HepG2 (cell line): ENCODE measurements at regions not wholly inside any gene's neighbourhood (a gene's known extent, or its start where the extent isn't known, plus 50 kb on each side); places are given as distances from the start of the nearest gene placed in this dataset.

ENCODE experiments used
- ATAC-seq: fragments of 200-7000 bp; cut with Tn5 transposase; 3 replicates; pipeline ENCODE4 v1.9.1; 2020; ENCODE audit warnings: mild to moderate bottlenecking, moderate library complexity
- BruUV-seq: library from RNA; stranded (reverse); fragments of 400-500 nt; replicated peaks from 2 replicates; lab custom pipeline; 2021; lab: Mats Ljungman, UMichigan
- CTCF ChIA-PET: fragments of 300-600 bp; formaldehyde crosslinking; extraction: SDS; loops from one replicate; lab custom pipeline; 2021; ENCODE audit warnings: low total read pairs, inconsistent platforms, low intra/inter-chr PET ratio; lab: Yijun Ruan, JAX
- POLR2A ChIA-PET: fragments of 350-600 bp; sonication (Branson Sonifier 250); formaldehyde crosslinking; loops from one replicate; lab custom pipeline; 2020; ENCODE audit warnings: antibody characterized with exemption, inconsistent platforms; lab: Yijun Ruan, JAX
- DNase-seq: peaks from one replicate; pipeline ENCODE4 v3.0.0-alpha.2; 2015; ENCODE audit warnings: low spot score
- FAIRE-seq: peaks from 3 replicates; lab custom pipeline; 2011; peaks lifted over from hg19 to GRCh38; lab: Jason Lieb, UNC
- H2AFZ ChIP-seq: one replicate; pipeline ENCODE4 v1.6.1; 2011; ENCODE audit warnings: low read length, inconsistent platforms
- H3K27ac ChIP-seq: fragments of 300-600 bp; 3 replicates; pipeline ENCODE4 v1.8.0; 2011; ENCODE audit warnings: mixed run types, mild to moderate bottlenecking, mixed read lengths, low read length, inconsistent platforms; ENCODE audit not compliant: insufficient read depth; ENCODE audit errors: extremely low read length
- H3K27me3 ChIP-seq, 2 experiments: fragments of 200-600 bp in 1 of 2; 2 replicates in 1 of 2; 3 replicates in 1 of 2; pipeline versions ENCODE4 v1.6.0 to v1.8.0; 2011; ENCODE audit warnings: low read length in 2 of 2, mild to moderate bottlenecking in 2 of 2, moderate library complexity in 2 of 2, inconsistent platforms in 1 of 2; ENCODE audit not compliant: insufficient read depth in 2 of 2, control insufficient read depth in 1 of 2
- H3K36me3 ChIP-seq, 2 experiments: fragments of 200-600 bp in 1 of 2; replicated peaks in 1 of 2; 2 replicates in 1 of 2; 3 replicates in 1 of 2; pipeline versions ENCODE4 v1.5.1 to v1.8.0; 2011; ENCODE audit warnings: low read length in 2 of 2, inconsistent platforms in 1 of 2; ENCODE audit not compliant: insufficient read depth in 2 of 2, control insufficient read depth in 1 of 2
- H3K4me1 ChIP-seq: 2 replicates; pipeline ENCODE4 v1.5.1; 2012; ENCODE audit warnings: low read length, inconsistent platforms; ENCODE audit not compliant: insufficient read depth
- H3K4me2 ChIP-seq: 2 replicates; pipeline ENCODE4 v1.6.0; 2011; ENCODE audit warnings: low read depth, low read length, inconsistent platforms
- H3K4me3 ChIP-seq, 3 experiments: fragments of 200-600 bp in 1 of 3; sonication (generic), shearing (Covaris generic) in 1 of 3; replicated peaks in 1 of 3; 2 replicates each; pipeline ENCODE4 v1.5.1; 2011 to 2016; ENCODE audit warnings: low read length in 3 of 3, inconsistent platforms in 2 of 3, low read depth in 2 of 3, mild to moderate bottlenecking in 2 of 3, control low read depth in 1 of 3, mixed read lengths in 1 of 3; ENCODE audit not compliant: insufficient read depth in 1 of 3
- H3K79me2 ChIP-seq: one replicate; pipeline ENCODE4 v1.6.1; 2011; ENCODE audit warnings: low read length, inconsistent platforms; ENCODE audit not compliant: insufficient read depth
- H3K9ac ChIP-seq: 2 replicates; pipeline ENCODE4 v1.6.0; 2011; ENCODE audit warnings: mild to moderate bottlenecking, low read depth, low read length, inconsistent platforms; ENCODE audit not compliant: insufficient read depth
- H3K9me3 ChIP-seq: 2 replicates; pipeline ENCODE4 v1.5.1; 2012; ENCODE audit warnings: mild to moderate bottlenecking, low read length
- H4K20me1 ChIP-seq: 2 replicates; pipeline ENCODE4 v1.6.0; 2011; ENCODE audit warnings: inconsistent platforms, mild to moderate bottlenecking, low read length, moderate library complexity; ENCODE audit not compliant: insufficient read depth
- CREB1 ChIP-seq, 2 experiments: fragments of 450-650 bp in 1 of 2; IDR thresholded peaks; 2 replicates each; pipeline ENCODE4 v1.6.1; 2016 to 2017; ENCODE audit warnings: control low read depth in 1 of 2, mild to moderate bottlenecking in 1 of 2, missing compliant biosample characterization in 1 of 2, missing genetic modification characterization in 1 of 2
- IRF1 ChIP-seq: sonication (generic); formaldehyde crosslinking; IDR thresholded peaks from 2 replicates; pipeline ENCODE4 v1.4.0; 2020; ENCODE audit warnings: low read depth, mild to moderate bottlenecking, missing genetic modification reagents
- RARG ChIP-seq: sonication (generic); formaldehyde crosslinking; IDR thresholded peaks from 2 replicates; pipeline ENCODE4 v1.4.0; 2020; ENCODE audit warnings: low read depth, mild to moderate bottlenecking, missing genetic modification reagents
- SMAD3 ChIP-seq: sonication (generic); formaldehyde crosslinking; IDR thresholded peaks from 2 replicates; pipeline ENCODE4 v1.4.0; 2020; ENCODE audit warnings: missing genetic modification reagents
- TBX2 ChIP-seq: sonication (generic); formaldehyde crosslinking; IDR thresholded peaks from 2 replicates; pipeline ENCODE4 v1.5.0; 2020; ENCODE audit warnings: missing genetic modification reagents, mild to moderate bottlenecking, borderline replicate concordance
- ZFP36 ChIP-seq: fragments of 150-350 bp; IDR thresholded peaks from 2 replicates; pipeline ENCODE4 v1.6.1; 2018; ENCODE audit warnings: borderline replicate concordance, low read length, low read depth; ENCODE audit not compliant: partially characterized antibody
- ZNF121 ChIP-seq: sonication (generic); formaldehyde crosslinking; IDR thresholded peaks from 2 replicates; pipeline ENCODE4 v1.5.0; 2020; ENCODE audit warnings: mild to moderate bottlenecking, missing genetic modification reagents
- ZNF343 ChIP-seq: sonication (generic); formaldehyde crosslinking; IDR thresholded peaks from 2 replicates; pipeline ENCODE4 v1.4.0; 2020; ENCODE audit warnings: mild to moderate bottlenecking, missing genetic modification reagents
- WGBS: methylation state at CpG from one replicate; pipeline ENCODE4 v1.1.6; 2017; ENCODE audit warnings: low lambda C conversion rate; 5-methylcytosine and 5-hydroxymethylcytosine counted together
- in situ Hi-C: cut with HindIII; loops from 2 replicates; pipeline ENCODE4 v1.10.0; 2017; ENCODE audit warnings: low pct_unique_long_range_greater_than_20kb; ENCODE audit not compliant: extremely low pct_ligation_motif_present
- intact Hi-C: fragments of 100-400 bp; cut with micrococcal nuclease; formaldehyde crosslinking; loops from one replicate; pipeline ENCODE4 v1.10.0; 2022; ENCODE audit not compliant: unreplicated experiment

- Histone ChIP-seq H3K27ac (no peak overlapping the region), H3K4me2 (no peak overlapping the region), H3K4me1 (no peaks in the 10 kb centered on the region), H3K36me3 (no peaks in the 10 kb centered on the region), H3K27me3 (no peaks in the 10 kb centered on the region), H3K79me2 (no peaks in the 10 kb centered on the region), H4K20me1 (no peaks in the 10 kb centered on the region), H2AFZ (no peak overlapping the region), H3K9ac (no peak overlapping the region), H3K4me3 (no peak overlapping the region), H3K9me3 (peaks cover 71% of the 10 kb centered on the region)
- DNase-seq (no peak), ATAC-seq (no peak), FAIRE-seq (no peak)
- intact Hi-C loops: no loop called here
- no peak for TF ChIP-seq SMAD3
- no peak for TF ChIP-seq RARG (CRISPR knock-in tag)
- TF ChIP-seq ZFP36: no peak
- no peak for TF ChIP-seq ZNF343 (CRISPR knock-in tag)
- TF ChIP-seq ZNF121 (CRISPR knock-in tag): no peak
- TF ChIP-seq IRF1 (CRISPR knock-in tag): no peak
- CTCF ChIA-PET: no interaction called here
- in situ Hi-C loops: no loop called here
- POLR2A ChIA-PET: no interaction called here
- WGBS: 13% methylated on average over 1 of the region's 1 CpG
- BruUV-seq: no TSS peak
Measured at GRCh38 chr13:55887561-55887960, 1253.2 kb upstream of the PRR20A start.

- no TSS peak for BruUV-seq
- H3K79me2 ChIP-seq: no peaks in the 10 kb centered on the region
- no peaks in the 10 kb centered on the region for H3K27me3 ChIP-seq
- no peak for FAIRE-seq
- no peak overlapping the region for H3K9ac ChIP-seq
- in situ Hi-C loops: no loop called here
- H3K9me3 ChIP-seq: peaks cover 68% of the 10 kb centered on the region
- DNase-seq: no peak
- POLR2A ChIA-PET: no interaction called here
- no peaks in the 10 kb centered on the region for H4K20me1 ChIP-seq
- H2AFZ ChIP-seq: no peak overlapping the region
- CTCF ChIA-PET: no interaction called here
- 0 out of 2 replicates have a peak, but pooled peaks have one; percentile 33 for TF ChIP-seq CREB1 (IDR thresholded peaks at IDR 0.05)
- no peak for TF ChIP-seq CREB1 (CRISPR knock-in tag; IDR thresholded peaks at IDR 0.05)
- no peak for TF ChIP-seq TBX2 (CRISPR knock-in tag)
- TF ChIP-seq, all 625 proteins: peak for 1
- Histone ChIP-seq H3K36me3 (no peaks in the 10 kb centered on the region), H3K4me3 (no peak overlapping the region), H3K4me1 (no peaks in the 10 kb centered on the region), H3K4me2 (no peak overlapping the region), H3K27ac (no peak overlapping the region)
- 0% methylated on average over 3 of the region's 3 CpGs for WGBS
- no peak for ATAC-seq
- intact Hi-C loops: no loop called here
Measured at GRCh38 chr13:55893540-55893939, 1247.2 kb upstream of the PRR20A start.
